Effector memory CD4-positive, alpha-beta T cell (primary cell): ENCODE measurements at regions not wholly inside any gene's neighbourhood (a gene's known extent, or its start where the extent isn't known, plus 50 kb on each side); places are given as distances from the start of the nearest gene placed in this dataset.

Experiments used
- DNase-seq, 3 donors: peaks; one replicate each; pipeline ENCODE4 v3.0.0-alpha.2; 2020
- H3K27ac ChIP-seq: 2 replicates; pipeline ENCODE4 v1.7.0; 2013; ENCODE audit warnings: mild to moderate bottlenecking, low read length, moderate library complexity; ENCODE audit not compliant: insufficient read depth, poor library complexity, severe bottlenecking
- H3K27me3 ChIP-seq: replicated peaks from 2 replicates; pipeline ENCODE4 v1.7.0; 2013; ENCODE audit warnings: mild to moderate bottlenecking, low read length; ENCODE audit not compliant: insufficient read depth, control insufficient read depth, poor library complexity, severe bottlenecking
- H3K36me3 ChIP-seq: 2 replicates; pipeline ENCODE4 v1.7.0; 2013; ENCODE audit warnings: mild to moderate bottlenecking, low read length, moderate library complexity; ENCODE audit not compliant: control insufficient read depth, insufficient read depth
- H3K4me1 ChIP-seq: 2 replicates; pipeline ENCODE4 v1.7.0; 2013; ENCODE audit warnings: low read length, mild to moderate bottlenecking; ENCODE audit not compliant: control insufficient read depth, insufficient read depth, poor library complexity, severe bottlenecking
- H3K4me3 ChIP-seq: 2 replicates; pipeline ENCODE4 v1.7.0; 2013; ENCODE audit warnings: low read length, low read depth, mild to moderate bottlenecking; ENCODE audit not compliant: insufficient read depth, poor library complexity, severe bottlenecking
- H3K9me3 ChIP-seq: 2 replicates; pipeline ENCODE4 v1.7.0; 2013; ENCODE audit warnings: mild to moderate bottlenecking, low read length, moderate library complexity; ENCODE audit not compliant: control insufficient read depth

GRCh38 chr10:10871352-10871751 lies 146.3 kb upstream of the CELF2 start:
- H3K27ac ChIP-seq = no peak overlapping the region
- H3K36me3 ChIP-seq = no peaks in the 10 kb centered on the region
- no peaks in the 10 kb centered on the region for H3K4me1 ChIP-seq
- H3K4me3 ChIP-seq = no peak overlapping the region
- no peaks in the 10 kb centered on the region for H3K9me3 ChIP-seq
- no peak for DNase-seq
- H3K27me3 ChIP-seq = no peaks in the 10 kb centered on the region

- H3K9me3 ChIP-seq = no peaks in the 10 kb centered on the region
- DNase-seq = no peak
- H3K4me3 ChIP-seq = no peak overlapping the region
- H3K27ac ChIP-seq = no peak overlapping the region
- H3K27me3 ChIP-seq = no peaks in the 10 kb centered on the region
- H3K4me1 ChIP-seq = no peaks in the 10 kb centered on the region
- no peaks in the 10 kb centered on the region for H3K36me3 ChIP-seq
Measured at GRCh38 chr10:10872035-10872673, 145.5 kb upstream of the CELF2 start.

GRCh38 chr10:10872764-10873163 lies 144.9 kb upstream of the CELF2 start:
- Histone ChIP-seq H3K27ac (no peak overlapping the region), H3K36me3 (no peaks in the 10 kb centered on the region), H3K4me3 (no peak overlapping the region), H3K4me1 (no peaks in the 10 kb centered on the region), H3K9me3 (no peaks in the 10 kb centered on the region), H3K27me3 (no peaks in the 10 kb centered on the region)
- DNase-seq = no peak

DNA sequence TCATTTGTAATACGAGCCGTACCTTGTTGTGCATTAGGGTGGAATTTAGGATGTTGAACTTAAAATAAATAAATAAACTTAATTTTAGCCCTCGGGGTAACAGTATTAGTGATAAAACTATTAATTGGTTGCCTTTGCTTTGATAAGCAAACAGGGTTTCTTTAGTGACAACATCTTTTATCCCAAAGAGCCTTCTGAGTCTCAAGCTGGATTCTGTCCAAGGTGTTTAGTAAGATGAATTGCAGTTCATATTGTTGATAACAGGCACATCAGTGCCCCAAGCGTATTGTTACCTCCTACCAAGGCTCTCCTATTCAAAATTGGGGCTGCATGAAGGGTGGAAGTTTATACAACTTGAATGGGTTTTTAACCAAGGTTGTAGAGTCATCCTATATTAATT lies 144.4 kb upstream of the CELF2 start:
- Histone ChIP-seq H3K27me3 (no peaks in the 10 kb centered on the region), H3K4me1 (no peaks in the 10 kb centered on the region), H3K27ac (no peak overlapping the region), H3K36me3 (no peaks in the 10 kb centered on the region), H3K9me3 (no peaks in the 10 kb centered on the region), H3K4me3 (no peak overlapping the region)
- DNase-seq = no peak

DNA sequence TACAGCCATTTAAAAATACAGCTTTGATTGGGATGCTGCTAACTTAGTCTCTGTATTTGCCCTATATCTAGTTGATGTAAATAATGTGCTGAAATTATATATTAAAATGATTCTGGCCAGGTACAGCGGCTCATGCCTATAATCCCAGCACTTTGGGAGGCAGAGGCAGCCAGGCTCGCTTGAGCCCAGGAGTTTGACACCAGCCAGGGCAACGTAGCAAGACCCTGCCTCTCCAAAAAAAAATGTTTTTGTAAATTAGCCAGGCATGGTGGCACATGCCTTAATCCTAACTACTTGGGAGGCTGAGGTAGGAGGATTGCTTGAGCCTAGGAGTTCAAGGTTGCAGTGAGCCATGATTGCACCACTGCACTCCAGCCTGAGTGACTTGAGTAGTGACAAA lies 143.8 kb upstream of the CELF2 start:
- Histone ChIP-seq H3K4me1 (no peaks in the 10 kb centered on the region), H3K27ac (no peak overlapping the region), H3K9me3 (no peaks in the 10 kb centered on the region), H3K36me3 (no peaks in the 10 kb centered on the region), H3K27me3 (no peaks in the 10 kb centered on the region), H3K4me3 (no peak overlapping the region)
- no peak for DNase-seq

- H3K27ac ChIP-seq = no peak overlapping the region
- no peaks in the 10 kb centered on the region for H3K27me3 ChIP-seq
- no peak for DNase-seq
- H3K36me3 ChIP-seq = no peaks in the 10 kb centered on the region
- H3K4me1 ChIP-seq = no peaks in the 10 kb centered on the region
- H3K4me3 ChIP-seq = no peak overlapping the region
- H3K9me3 ChIP-seq = no peaks in the 10 kb centered on the region
Measured at GRCh38 chr10:10878963-10879362, 138.7 kb upstream of the CELF2 start.

GRCh38 chr10:10881117-10881813 lies 136.4 kb upstream of the CELF2 start:
- Histone ChIP-seq H3K27me3 (no peaks in the 10 kb centered on the region), H3K27ac (no peak overlapping the region), H3K36me3 (no peaks in the 10 kb centered on the region), H3K4me3 (no peak overlapping the region), H3K4me1 (no peaks in the 10 kb centered on the region), H3K9me3 (no peaks in the 10 kb centered on the region)
- DNase-seq = no peak

GRCh38 chr10:10883737-10884136 lies 133.9 kb upstream of the CELF2 start:
- no peak overlapping the region for H3K4me3 ChIP-seq
- H3K9me3 ChIP-seq = no peaks in the 10 kb centered on the region
- no peaks in the 10 kb centered on the region for H3K4me1 ChIP-seq
- no peaks in the 10 kb centered on the region for H3K36me3 ChIP-seq
- no peak overlapping the region for H3K27ac ChIP-seq
- DNase-seq = no peak
- H3K27me3 ChIP-seq = no peaks in the 10 kb centered on the region

DNA sequence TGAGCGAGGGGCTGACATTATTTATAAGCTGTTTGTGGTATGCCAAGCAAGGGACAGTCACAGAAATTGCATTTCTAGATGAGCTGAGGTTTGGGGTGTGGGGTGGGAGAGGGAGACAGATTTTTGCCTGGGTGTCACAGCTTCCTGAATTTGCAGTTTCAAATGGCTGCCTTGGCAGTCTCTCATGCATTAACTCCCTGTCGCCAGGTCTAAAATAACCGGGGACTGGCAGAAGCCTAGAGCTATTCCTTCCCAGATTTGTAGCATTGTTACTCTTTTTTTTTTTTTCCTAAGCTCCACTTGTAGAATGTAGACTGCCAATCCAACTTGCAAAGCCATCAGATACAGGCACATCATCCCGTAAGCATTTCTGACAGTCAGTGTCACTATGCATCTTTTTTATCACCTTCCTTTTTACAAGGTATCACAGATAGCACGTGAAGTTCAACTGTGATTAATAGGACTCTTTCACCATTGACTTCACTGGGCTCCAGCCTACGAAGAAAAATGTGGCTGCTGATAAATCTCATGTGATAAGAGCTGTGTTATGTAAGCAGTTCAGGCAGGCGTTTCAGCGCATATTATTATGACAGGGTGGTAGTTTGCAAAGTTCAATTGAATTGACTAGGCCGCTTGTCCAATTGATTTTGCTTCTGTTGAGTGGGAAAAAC lies 130.7 kb upstream of the CELF2 start:
- H3K4me3 ChIP-seq = no peak overlapping the region
- H3K9me3 ChIP-seq = no peaks in the 10 kb centered on the region
- H3K27me3 ChIP-seq = no peaks in the 10 kb centered on the region
- DNase-seq = no peak
- no peaks in the 10 kb centered on the region for H3K36me3 ChIP-seq
- no peak overlapping the region for H3K27ac ChIP-seq
- H3K4me1 ChIP-seq = no peaks in the 10 kb centered on the region
